ENCODE measurements at regions not wholly inside any gene's neighbourhood (a gene's known extent, or its start where the extent isn't known, plus 50 kb on each side); places are given as distances from the start of the nearest gene placed in this dataset.
"Not testable (repeated sequence)": the region's sequence is repeated elsewhere in the genome, so short reads cannot be mapped to it uniquely, and the experiment has no call there.

DNA sequence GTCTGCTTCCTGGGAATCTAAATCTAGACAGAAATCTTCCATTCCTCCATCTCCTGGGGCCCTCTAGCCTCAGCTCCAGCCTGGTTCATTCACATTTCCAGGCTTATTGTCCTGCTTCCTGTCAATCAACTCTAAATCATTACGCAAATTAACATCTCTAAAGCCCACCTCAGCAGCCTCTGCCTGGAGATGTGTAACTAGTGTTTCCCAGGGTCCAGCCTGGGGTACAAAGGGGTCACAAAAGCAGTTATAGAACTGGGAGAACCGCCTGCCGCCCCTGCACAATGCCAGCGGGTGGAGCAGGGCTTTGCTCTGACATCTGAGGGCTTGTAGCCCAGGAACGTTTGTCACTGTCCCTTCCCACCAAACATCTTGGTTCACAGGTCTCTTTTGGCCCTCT lies 373.5 kb downstream of the RRAGC start:
- 23 to 29% methylated on average over 4 to 5 of the region's 5 CpGs for WGBS, 2 experiments (ENCODE audit: insufficient coverage in 2 of 2)
- Histone ChIP-seq H3K4me1 (ENCODE audit: control insufficient read depth, insufficient read depth, low read length, poor library complexity, severe bottlenecking) (peaks cover 9% of the 10 kb centered on the region), H3K4me3 (ENCODE audit: extremely low read depth, insufficient read depth, low read length, poor library complexity, severe bottlenecking) (no peak overlapping the region), H3K9me3 (ENCODE audit: control insufficient read depth, low read length) (no peaks in the 10 kb centered on the region), H3K36me3 (ENCODE audit: control insufficient read depth, insufficient read depth, low read length) (no peaks in the 10 kb centered on the region), H3K27ac (ENCODE audit: low read depth, low read length, severe bottlenecking) (no peak overlapping the region)

GRCh38 chr1:38481871-38482826 lies 377.4 kb downstream of the RRAGC start:
- no peaks in the 10 kb centered on the region for H3K36me3 ChIP-seq (ENCODE audit: control insufficient read depth, insufficient read depth, low read length)
- H3K27ac ChIP-seq (ENCODE audit: low read depth, low read length, severe bottlenecking), result no peak overlapping the region
- no peaks in the 10 kb centered on the region for H3K9me3 ChIP-seq (ENCODE audit: control insufficient read depth, low read length)
- H3K4me3 ChIP-seq (ENCODE audit: extremely low read depth, insufficient read depth, low read length, poor library complexity, severe bottlenecking), result no peak overlapping the region
- peaks cover 9% of the 10 kb centered on the region for H3K4me1 ChIP-seq (ENCODE audit: control insufficient read depth, insufficient read depth, low read length, poor library complexity, severe bottlenecking)
- WGBS, 2 experiments (ENCODE audit: insufficient coverage in 2 of 2), result 88 to 89% methylated on average over 7 to 8 of the region's 11 CpGs

DNA sequence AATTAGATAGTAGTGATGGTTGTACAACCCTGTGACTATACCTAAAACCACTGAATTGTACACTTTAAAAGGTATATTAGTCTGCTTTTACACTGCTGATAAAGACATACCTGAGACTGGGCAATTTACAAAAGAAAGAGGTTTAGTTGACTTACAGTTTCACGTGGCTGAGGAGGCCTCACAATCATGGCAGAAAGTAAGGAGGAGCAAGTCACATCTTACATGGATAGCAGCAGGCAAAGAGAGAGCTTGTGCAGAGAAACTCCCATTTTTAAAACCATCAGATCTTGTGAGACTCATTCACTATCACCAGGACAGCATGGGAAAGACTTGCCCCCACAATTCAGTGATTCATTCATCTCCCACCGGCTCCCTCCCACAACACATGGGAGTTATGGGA lies 379.9 kb downstream of the RRAGC start:
- not testable (repeated sequence) for H3K27ac ChIP-seq (ENCODE audit: low read depth, low read length, severe bottlenecking); H3K9me3 ChIP-seq (ENCODE audit: control insufficient read depth, low read length); H3K4me3 ChIP-seq (ENCODE audit: extremely low read depth, insufficient read depth, low read length, poor library complexity, severe bottlenecking); H3K4me1 ChIP-seq (ENCODE audit: control insufficient read depth, insufficient read depth, low read length, poor library complexity, severe bottlenecking); H3K36me3 ChIP-seq (ENCODE audit: control insufficient read depth, insufficient read depth, low read length)
- WGBS, 2 experiments (ENCODE audit: insufficient coverage in 2 of 2), result 67 to 88% methylated on average over 1 of the region's 2 CpGs

GRCh38 chr1:38477811-38478210 lies 381.8 kb downstream of the RRAGC start:
- H3K4me1 ChIP-seq (ENCODE audit: control insufficient read depth, insufficient read depth, low read length, poor library complexity, severe bottlenecking), result no peaks in the 10 kb centered on the region
- no peaks in the 10 kb centered on the region for H3K36me3 ChIP-seq (ENCODE audit: control insufficient read depth, insufficient read depth, low read length)
- H3K9me3 ChIP-seq (ENCODE audit: control insufficient read depth, low read length), result no peaks in the 10 kb centered on the region
- 70 to 80% methylated on average over 1 to 2 of the region's 2 CpGs for WGBS, 2 experiments (ENCODE audit: insufficient coverage in 2 of 2)
- no peak overlapping the region for H3K27ac ChIP-seq (ENCODE audit: low read depth, low read length, severe bottlenecking)
- H3K4me3 ChIP-seq (ENCODE audit: extremely low read depth, insufficient read depth, low read length, poor library complexity, severe bottlenecking), result no peak overlapping the region

DNA sequence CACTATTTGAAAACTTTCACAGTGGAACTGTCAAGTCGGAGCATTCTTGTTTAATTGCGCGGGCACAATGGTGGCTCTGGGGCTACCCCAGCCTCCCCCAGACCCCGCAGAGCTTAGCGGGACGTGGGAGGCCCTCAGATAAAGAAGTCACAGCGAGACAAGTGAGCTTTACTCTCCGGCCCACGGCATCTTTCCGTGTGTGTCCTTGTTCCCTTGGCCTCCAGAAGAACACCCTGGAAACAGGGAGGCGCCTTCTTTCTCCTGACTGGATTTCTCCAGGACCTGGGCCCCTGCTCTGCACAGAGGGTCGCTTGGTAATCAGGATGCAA lies 382.8 kb downstream of the RRAGC start:
- Histone ChIP-seq H3K27ac (ENCODE audit: low read depth, low read length, severe bottlenecking) (no peak overlapping the region), H3K4me3 (ENCODE audit: extremely low read depth, insufficient read depth, low read length, poor library complexity, severe bottlenecking) (peak overlapping the region; percentile 29), H3K9me3 (ENCODE audit: control insufficient read depth, low read length) (no peaks in the 10 kb centered on the region), H3K36me3 (ENCODE audit: control insufficient read depth, insufficient read depth, low read length) (no peaks in the 10 kb centered on the region), H3K4me1 (ENCODE audit: control insufficient read depth, insufficient read depth, low read length, poor library complexity, severe bottlenecking) (no peaks in the 10 kb centered on the region)
- WGBS, 2 experiments (ENCODE audit: insufficient coverage in 2 of 2), result 21 to 27% methylated on average over 8 to 9 of the region's 12 CpGs

GRCh38 chr1:38476111-38476849 lies 383.3 kb downstream of the RRAGC start:
- H3K4me3 ChIP-seq (ENCODE audit: extremely low read depth, insufficient read depth, low read length, poor library complexity, severe bottlenecking), result peak overlapping the region; percentile 29
- WGBS, 2 experiments (ENCODE audit: insufficient coverage in 2 of 2), result 1 to 2% methylated on average over 15 to 26 of the region's 46 CpGs
- H3K9me3 ChIP-seq (ENCODE audit: control insufficient read depth, low read length), result no peaks in the 10 kb centered on the region
- no peaks in the 10 kb centered on the region for H3K4me1 ChIP-seq (ENCODE audit: control insufficient read depth, insufficient read depth, low read length, poor library complexity, severe bottlenecking)
- peak overlapping the region; percentile 33 for H3K27ac ChIP-seq (ENCODE audit: low read depth, low read length, severe bottlenecking)
- H3K36me3 ChIP-seq (ENCODE audit: control insufficient read depth, insufficient read depth, low read length), result no peaks in the 10 kb centered on the region

DNA sequence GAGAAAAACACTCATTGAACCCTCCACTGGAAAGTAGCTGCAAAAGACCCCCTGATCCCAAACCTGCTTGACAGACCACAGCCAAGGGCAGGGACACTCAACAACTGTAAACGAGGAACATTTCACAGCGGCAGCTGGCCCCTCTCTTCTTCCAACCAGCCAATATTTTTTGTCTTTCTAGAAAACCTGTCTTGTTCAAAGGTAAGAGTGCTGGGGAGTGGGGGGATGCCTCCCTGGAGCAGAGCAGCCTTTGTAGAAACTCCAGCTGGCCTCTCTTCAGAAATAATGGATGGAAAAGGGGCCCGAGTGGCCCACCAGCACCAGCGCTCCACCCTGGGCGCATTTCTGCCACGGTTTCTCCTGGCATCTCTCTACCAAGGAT lies 384.0 kb downstream of the RRAGC start:
- Histone ChIP-seq H3K4me3 (ENCODE audit: extremely low read depth, insufficient read depth, low read length, poor library complexity, severe bottlenecking) (peak overlapping the region; percentile 29), H3K9me3 (ENCODE audit: control insufficient read depth, low read length) (no peaks in the 10 kb centered on the region), H3K27ac (ENCODE audit: low read depth, low read length, severe bottlenecking) (no peak overlapping the region), H3K4me1 (ENCODE audit: control insufficient read depth, insufficient read depth, low read length, poor library complexity, severe bottlenecking) (no peaks in the 10 kb centered on the region), H3K36me3 (ENCODE audit: control insufficient read depth, insufficient read depth, low read length) (no peaks in the 10 kb centered on the region)
- WGBS, 2 experiments (ENCODE audit: insufficient coverage in 2 of 2), result 48% methylated on average over 3 to 5 of the region's 6 CpGs

DNA sequence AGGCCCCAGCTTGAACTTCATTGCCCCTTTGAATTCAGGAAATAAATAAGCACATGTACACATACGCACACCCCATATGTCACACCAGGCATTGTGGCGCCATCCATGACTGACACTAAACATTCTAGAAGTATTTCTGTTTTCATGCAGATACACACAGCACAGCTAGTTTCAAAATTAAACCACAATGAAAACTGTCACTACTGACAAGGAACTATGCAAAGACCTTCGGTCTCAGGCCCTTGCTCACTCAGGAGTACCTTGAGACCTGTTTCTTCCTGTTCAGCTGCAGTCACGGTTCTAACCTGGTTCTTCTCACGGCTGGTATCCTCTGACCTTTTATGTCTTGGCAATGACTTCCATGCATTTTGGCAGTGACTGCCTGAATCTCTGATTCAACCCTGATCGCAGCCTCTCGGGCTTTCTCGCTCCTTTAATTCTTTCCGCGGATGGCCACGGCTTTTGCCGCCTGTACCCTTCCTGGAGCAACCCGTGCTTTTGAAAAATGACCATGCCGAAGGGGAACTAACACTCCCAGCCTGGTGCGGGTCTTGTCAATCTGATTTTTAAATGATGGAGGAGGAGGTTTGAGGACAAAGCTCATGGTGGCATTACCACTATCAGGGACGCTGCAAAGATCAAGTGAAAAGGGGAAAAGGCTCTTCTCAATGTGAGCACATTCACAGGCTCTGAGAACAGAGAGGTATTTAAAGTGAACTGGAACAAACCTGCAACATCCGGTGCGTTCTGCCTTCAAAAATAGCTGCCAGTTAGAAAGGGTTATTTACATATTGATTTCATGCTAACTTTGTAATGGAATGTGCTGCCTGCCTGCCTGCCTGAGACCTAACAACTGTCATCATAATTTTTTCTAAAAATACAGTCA lies 384.6 kb downstream of the RRAGC start:
- no peaks in the 10 kb centered on the region for H3K9me3 ChIP-seq (ENCODE audit: control insufficient read depth, low read length)
- H3K36me3 ChIP-seq (ENCODE audit: control insufficient read depth, insufficient read depth, low read length), result no peaks in the 10 kb centered on the region
- H3K4me1 ChIP-seq (ENCODE audit: control insufficient read depth, insufficient read depth, low read length, poor library complexity, severe bottlenecking), result no peaks in the 10 kb centered on the region
- H3K4me3 ChIP-seq (ENCODE audit: extremely low read depth, insufficient read depth, low read length, poor library complexity, severe bottlenecking), result no peak overlapping the region
- no peak overlapping the region for H3K27ac ChIP-seq (ENCODE audit: low read depth, low read length, severe bottlenecking)
- 65 to 68% methylated on average over 17 to 18 of the region's 18 CpGs for WGBS, 2 experiments (ENCODE audit: insufficient coverage in 2 of 2)

GRCh38 chr1:38466487-38466886 lies 393.1 kb downstream of the RRAGC start:
- Histone ChIP-seq H3K4me3 (ENCODE audit: extremely low read depth, insufficient read depth, low read length, poor library complexity, severe bottlenecking) (no peak overlapping the region), H3K27ac (ENCODE audit: low read depth, low read length, severe bottlenecking) (no peak overlapping the region), H3K9me3 (ENCODE audit: control insufficient read depth, low read length) (no peaks in the 10 kb centered on the region), H3K4me1 (ENCODE audit: control insufficient read depth, insufficient read depth, low read length, poor library complexity, severe bottlenecking) (no peaks in the 10 kb centered on the region), H3K36me3 (ENCODE audit: control insufficient read depth, insufficient read depth, low read length) (no peaks in the 10 kb centered on the region)
- 63 to 86% methylated on average over 1 of the region's 2 CpGs for WGBS, 2 experiments (ENCODE audit: insufficient coverage in 2 of 2)

DNA sequence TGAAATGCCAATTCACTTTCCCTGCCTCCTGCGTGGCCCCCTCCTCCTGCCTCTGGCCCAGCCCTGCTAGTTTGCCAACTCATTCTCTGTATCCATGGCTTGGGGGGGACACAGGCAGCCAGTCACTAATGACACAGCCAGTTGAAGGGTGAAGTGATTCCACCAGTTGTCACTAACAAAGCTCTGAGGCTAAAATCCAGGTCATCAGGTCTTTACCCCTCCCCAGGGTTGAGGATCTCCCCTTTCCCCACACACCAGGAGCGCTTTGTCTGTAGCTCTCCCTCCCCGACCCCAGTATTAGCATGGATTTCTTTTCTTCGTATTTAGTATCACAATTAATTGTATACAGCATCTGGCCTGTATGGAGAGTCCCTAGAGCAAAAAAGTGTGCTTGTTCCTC lies 394.1 kb downstream of the RRAGC start:
- whole genome bisulfite sequencing, 2 experiments (ENCODE audit: insufficient coverage in 2 of 2), result 63 to 80% methylated on average over 1 to 3 of the region's 4 CpGs
- no peak overlapping the region for H3K27ac ChIP-seq (ENCODE audit: low read depth, low read length, severe bottlenecking)
- H3K9me3 ChIP-seq (ENCODE audit: control insufficient read depth, low read length), result no peaks in the 10 kb centered on the region
- no peaks in the 10 kb centered on the region for H3K4me1 ChIP-seq (ENCODE audit: control insufficient read depth, insufficient read depth, low read length, poor library complexity, severe bottlenecking)
- no peaks in the 10 kb centered on the region for H3K36me3 ChIP-seq (ENCODE audit: control insufficient read depth, insufficient read depth, low read length)
- no peak overlapping the region for H3K4me3 ChIP-seq (ENCODE audit: extremely low read depth, insufficient read depth, low read length, poor library complexity, severe bottlenecking)
